HG02885 (cell line): ENCODE measurements at regions not wholly inside any gene's neighbourhood (a gene's known extent, or its start where the extent isn't known, plus 50 kb on each side); places are given as distances from the start of the nearest gene placed in this dataset.
A peak's percentile ranks its signal among the peaks of the same experiment; 100 is the strongest.
"Not testable (repeated sequence)": the region's sequence is repeated elsewhere in the genome, so short reads cannot be mapped to it uniquely, and the experiment has no call there.

Experiments
- ATAC-seq: cut with Tn5 transposase; IDR thresholded peaks from one replicate; pipeline ENCODE4 v1.9.1; 2021; ENCODE audit warnings: mild to moderate bottlenecking; ENCODE audit not compliant: unreplicated experiment, poor library complexity

GRCh38 chr11:88061111-88061510 lies 114.1 kb downstream of the RAB38 start:
- ATAC-seq = no peak

- ATAC-seq = no peak
Observed at GRCh38 chr11:88059326-88059725, 115.9 kb downstream of the RAB38 start.

GRCh38 chr11:88051396-88051795 lies 123.8 kb downstream of the RAB38 start:
- ATAC-seq = no peak

GRCh38 chr11:88050247-88050646 lies 125.0 kb downstream of the RAB38 start:
- ATAC-seq = no peak

GRCh38 chr11:88045288-88045687 lies 130.0 kb downstream of the RAB38 start:
- ATAC-seq = not testable (repeated sequence)

- not testable (repeated sequence) for ATAC-seq
Observed at GRCh38 chr11:88044658-88045057, 130.6 kb downstream of the RAB38 start.

GRCh38 chr11:88043149-88043548 lies 132.1 kb downstream of the RAB38 start:
- ATAC-seq = no peak

GRCh38 chr11:88042647-88043046 lies 132.6 kb downstream of the RAB38 start:
- ATAC-seq = no peak

GRCh38 chr11:88042238-88042637 lies 133.0 kb downstream of the RAB38 start:
- no peak for ATAC-seq

- no peak for ATAC-seq
Observed at GRCh38 chr11:88041679-88042078, 133.6 kb downstream of the RAB38 start.

- no peak for ATAC-seq
Observed at GRCh38 chr11:88040148-88040496, 135.1 kb downstream of the RAB38 start.

GRCh38 chr11:88039476-88040147 lies 135.6 kb downstream of the RAB38 start:
- ATAC-seq = no peak

GRCh38 chr11:88038063-88038462 lies 137.2 kb downstream of the RAB38 start:
- ATAC-seq = no peak

GRCh38 chr11:88036701-88037100 lies 138.5 kb downstream of the RAB38 start:
- no peak for ATAC-seq

- ATAC-seq = no peak
Observed at GRCh38 chr11:88035271-88035670, 140.0 kb downstream of the RAB38 start.

GRCh38 chr11:88017666-88018065 lies 157.6 kb downstream of the RAB38 start:
- no peak for ATAC-seq

- peak; percentile 93 for ATAC-seq
Observed at GRCh38 chr11:88016392-88017170, 158.7 kb downstream of the RAB38 start.

- no peak for ATAC-seq
Observed at GRCh38 chr11:88015170-88015569, 160.1 kb downstream of the RAB38 start.

GRCh38 chr11:88013508-88014065 lies 161.7 kb downstream of the RAB38 start:
- ATAC-seq = no peak

GRCh38 chr11:88012456-88012855 lies 162.8 kb downstream of the RAB38 start:
- ATAC-seq = no peak

- ATAC-seq = no peak
Observed at GRCh38 chr11:87976009-87976408, 199.2 kb downstream of the RAB38 start.

GRCh38 chr11:87974797-87975196 lies 200.4 kb downstream of the RAB38 start:
- ATAC-seq = no peak
